Vagina (tissue), 2 donors: ENCODE measurements at regions not wholly inside any gene's neighbourhood (a gene's known extent, or its start where the extent isn't known, plus 50 kb on each side); places are given as distances from the start of the nearest gene placed in this dataset.

Experiments used
- DNase-seq, 2 donors: peaks; one replicate each; pipeline ENCODE4 v3.0.0-alpha.2; 2017; ENCODE audit errors: extremely low spot score in 2 of 2
- H3K27ac ChIP-seq: fragments of 200-600 bp; sonication (generic); one replicate; pipeline ENCODE4 v1.5.1; 2019
- H3K27me3 ChIP-seq: fragments of 200-600 bp; sonication (generic); one replicate; pipeline ENCODE4 v1.5.1; 2019
- H3K36me3 ChIP-seq, 2 donors: fragments of 200-600 bp; sonication (generic); one replicate each; pipeline ENCODE4 v1.5.1; 2017 to 2019
- H3K4me1 ChIP-seq: fragments of 200-600 bp; sonication (generic); one replicate; pipeline ENCODE4 v1.5.1; 2019
- H3K4me3 ChIP-seq, 2 donors: fragments of 200-600 bp; sonication (generic); 1 replicate in 1 of 2; 2 replicates in 1 of 2; pipeline ENCODE4 v1.5.1; 2016 to 2019
- H3K9me3 ChIP-seq: fragments of 200-600 bp; sonication (generic); one replicate; pipeline ENCODE4 v1.5.1; 2019
- CTCF ChIP-seq, 3 experiments: fragments of 450-650 bp in 2 of 3; fragments of 200-600 bp in 1 of 3; sonication (generic) in 1 of 3; IDR thresholded peaks; one replicate each; pipeline ENCODE4 v1.5.1; 2017 to 2019; ENCODE audit warnings: antibody characterized with exemption in 3 of 3, mild to moderate bottlenecking in 2 of 3, moderate library complexity in 2 of 3
- POLR2A ChIP-seq, 2 donors: fragments of 450-650 bp; IDR thresholded peaks; one replicate each; pipeline ENCODE4 v1.6.1; 2017; ENCODE audit warnings: antibody characterized with exemption in 2 of 2, mild to moderate bottlenecking in 2 of 2, moderate library complexity in 2 of 2
- POLR2AphosphoS5 ChIP-seq, 2 donors: sonication (generic); formaldehyde crosslinking; IDR thresholded peaks; one replicate each; pipeline ENCODE4 v1.9.0; 2017; ENCODE audit warnings: antibody characterized with exemption in 2 of 2, mild to moderate bottlenecking in 2 of 2, low read depth in 1 of 2; ENCODE audit not compliant: insufficient read depth in 1 of 2
- intact Hi-C: fragments of 100-400 bp; cut with DNase I; formaldehyde crosslinking; loops from one replicate; pipeline ENCODE4 v1.15.1; 2023

- TF ChIP-seq POLR2AphosphoS5 (IDR thresholded peaks at IDR 0.05; ENCODE audit: insufficient read depth in 1 of 2, low read depth in 1 of 2) (no peak), POLR2A (IDR thresholded peaks at IDR 0.05) (no peak), CTCF (IDR thresholded peaks at IDR 0.05) (no peak)
- intact Hi-C loops, result no loop called here
- no peak overlapping the region for H3K4me3 ChIP-seq
- DNase-seq, result no peak
- H3K4me1 ChIP-seq, result no peaks in the 10 kb centered on the region
- H3K36me3 ChIP-seq, result no peaks in the 10 kb centered on the region
- H3K9me3 ChIP-seq, result no peaks in the 10 kb centered on the region
- H3K27me3 ChIP-seq, result no peaks in the 10 kb centered on the region
- H3K27ac ChIP-seq, result no peak overlapping the region
These were observed 66.5 kb upstream of the TTC29 start for GRCh38 chr4:147012059-147012707.

- no peaks in the 10 kb centered on the region for H3K9me3 ChIP-seq
- peak overlapping the region; percentile 8 for H3K27ac ChIP-seq
- H3K36me3 ChIP-seq, result no peaks in the 10 kb centered on the region
- no peaks in the 10 kb centered on the region for H3K4me1 ChIP-seq
- no peak for TF ChIP-seq POLR2A (IDR thresholded peaks at IDR 0.05)
- TF ChIP-seq CTCF (IDR thresholded peaks at IDR 0.05), result no peak
- no peak for TF ChIP-seq POLR2AphosphoS5 (IDR thresholded peaks at IDR 0.05; ENCODE audit: insufficient read depth in 1 of 2, low read depth in 1 of 2)
- H3K27me3 ChIP-seq, result no peaks in the 10 kb centered on the region
- intact Hi-C loops, result loop anchor here (5.0 kb wide), 1 partner anchor 82 kb away; no protein-coding TSS in a partner anchor
- DNase-seq, result no peak
- no peak overlapping the region for H3K4me3 ChIP-seq
These were observed 69.3 kb upstream of the TTC29 start for GRCh38 chr4:147014946-147015345.

- Histone ChIP-seq H3K9me3 (no peaks in the 10 kb centered on the region), H3K27me3 (no peaks in the 10 kb centered on the region), H3K36me3 (no peaks in the 10 kb centered on the region), H3K27ac (peak overlapping the region; percentile 8), H3K4me1 (no peaks in the 10 kb centered on the region), H3K4me3 (no peak overlapping the region)
- TF ChIP-seq CTCF (IDR thresholded peaks at IDR 0.05) (no peak), POLR2AphosphoS5 (IDR thresholded peaks at IDR 0.05; ENCODE audit: insufficient read depth in 1 of 2, low read depth in 1 of 2) (no peak), POLR2A (IDR thresholded peaks at IDR 0.05) (no peak)
- intact Hi-C loops, result loop anchor here (5.0 kb wide), 1 partner anchor 82 kb away; no protein-coding TSS in a partner anchor
- no peak for DNase-seq
These were observed 69.8 kb upstream of the TTC29 start for GRCh38 chr4:147015491-147015890.

- Histone ChIP-seq H3K4me3 (no peak overlapping the region), H3K27me3 (no peaks in the 10 kb centered on the region), H3K27ac (no peak overlapping the region), H3K4me1 (no peaks in the 10 kb centered on the region), H3K36me3 (no peaks in the 10 kb centered on the region), H3K9me3 (no peaks in the 10 kb centered on the region)
- intact Hi-C loops, result loop anchor here (5.0 kb wide), 1 partner anchor 80 kb away; no protein-coding TSS in a partner anchor
- no peak for TF ChIP-seq POLR2A (IDR thresholded peaks at IDR 0.05)
- TF ChIP-seq CTCF (IDR thresholded peaks at IDR 0.05), result no peak
- TF ChIP-seq POLR2AphosphoS5 (IDR thresholded peaks at IDR 0.05; ENCODE audit: insufficient read depth in 1 of 2, low read depth in 1 of 2), result no peak
- DNase-seq, result no peak
These were observed 71.4 kb upstream of the TTC29 start for GRCh38 chr4:147017081-147017480.

- H3K27me3 ChIP-seq, result no peaks in the 10 kb centered on the region
- intact Hi-C loops, result loop anchor here (5.0 kb wide), 1 partner anchor 78 kb away; no protein-coding TSS in a partner anchor
- H3K4me1 ChIP-seq, result no peaks in the 10 kb centered on the region
- H3K27ac ChIP-seq, result no peak overlapping the region
- no peak overlapping the region for H3K4me3 ChIP-seq
- H3K9me3 ChIP-seq, result no peaks in the 10 kb centered on the region
- TF ChIP-seq POLR2AphosphoS5 (IDR thresholded peaks at IDR 0.05; ENCODE audit: insufficient read depth in 1 of 2, low read depth in 1 of 2) (no peak), CTCF (IDR thresholded peaks at IDR 0.05) (peak in 2 of 3 experiments; percentile 35 to 56)
- H3K36me3 ChIP-seq, result no peaks in the 10 kb centered on the region
- no peak for DNase-seq
These were observed 73.4 kb upstream of the TTC29 start for GRCh38 chr4:147019091-147019490.
